ENCODE measurements at regions not wholly inside any gene's neighbourhood (a gene's known extent, or its start where the extent isn't known, plus 50 kb on each side); places are given as distances from the start of the nearest gene placed in this dataset.
"Not testable (repeated sequence)": the region's sequence is repeated elsewhere in the genome, so short reads cannot be mapped to it uniquely, and the experiment has no call there.

DNA sequence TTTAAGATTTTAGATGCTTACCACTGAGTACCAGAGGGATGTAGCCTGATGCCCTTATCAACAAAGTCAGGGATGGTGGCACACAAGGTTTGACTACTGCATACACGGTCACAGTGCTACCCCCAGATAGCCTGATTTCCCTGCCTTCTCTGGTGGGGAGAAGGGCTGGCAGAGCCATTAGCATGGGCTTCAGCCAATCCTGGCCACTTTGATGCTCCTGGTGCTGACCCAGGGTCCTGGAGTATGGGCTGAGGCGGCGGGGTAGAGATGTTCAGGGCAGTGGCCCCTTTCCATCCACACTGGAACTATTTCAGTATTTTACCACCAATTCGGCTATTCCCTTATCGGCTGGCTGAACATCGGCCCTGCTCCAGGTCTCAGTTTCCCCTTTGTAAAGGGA lies 83.2 kb downstream of the POTEB3 start:
- not testable (repeated sequence) for DNase-seq (ENCODE audit: low read depth, low spot score); H3K4me3 ChIP-seq (ENCODE audit: low read length)

DNA sequence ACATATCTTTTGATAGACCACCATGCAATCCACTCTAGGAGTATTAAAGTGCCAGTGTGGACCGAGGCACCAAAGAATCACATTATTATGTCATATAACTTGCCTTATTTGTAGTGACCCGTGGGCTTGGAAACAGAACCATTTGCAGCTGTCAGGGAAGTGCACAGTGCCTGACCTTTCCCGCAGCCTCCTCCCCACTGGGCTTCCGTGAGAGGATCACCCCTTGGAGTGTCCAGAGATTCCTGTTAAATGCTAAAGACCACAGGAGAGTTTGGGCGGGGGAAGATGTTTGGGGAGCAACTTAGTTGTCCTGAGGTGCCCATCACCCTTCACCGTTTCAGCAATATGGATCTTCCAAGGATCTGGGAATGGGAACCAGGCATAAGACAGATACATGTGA lies 84.4 kb downstream of the POTEB3 start:
- DNase-seq (ENCODE audit: low read depth, low spot score); H3K4me3 ChIP-seq (ENCODE audit: low read length): not testable (repeated sequence)

DNA sequence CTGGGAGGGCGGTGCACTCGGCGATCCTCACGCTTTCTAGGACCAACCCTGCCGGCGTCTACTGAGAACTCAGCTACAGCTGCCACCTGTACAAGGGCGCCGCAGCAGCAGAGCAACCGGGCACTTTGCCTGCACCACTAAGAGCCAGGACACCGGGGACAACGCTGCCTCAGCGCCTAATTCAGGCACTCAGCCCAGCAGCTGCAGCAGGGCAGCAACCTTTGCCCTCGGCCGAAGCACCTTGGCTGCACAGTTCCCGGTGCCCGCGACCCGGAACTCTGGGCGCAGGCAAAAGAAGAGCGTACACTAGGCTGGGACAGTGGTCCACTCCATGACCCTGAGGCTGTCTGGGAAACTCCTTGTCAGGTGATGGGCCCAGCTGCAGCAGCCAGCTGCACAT lies 85.7 kb downstream of the POTEB3 start:
- not testable (repeated sequence) for DNase-seq (ENCODE audit: low read depth, low spot score); H3K4me3 ChIP-seq (ENCODE audit: low read length)

DNA sequence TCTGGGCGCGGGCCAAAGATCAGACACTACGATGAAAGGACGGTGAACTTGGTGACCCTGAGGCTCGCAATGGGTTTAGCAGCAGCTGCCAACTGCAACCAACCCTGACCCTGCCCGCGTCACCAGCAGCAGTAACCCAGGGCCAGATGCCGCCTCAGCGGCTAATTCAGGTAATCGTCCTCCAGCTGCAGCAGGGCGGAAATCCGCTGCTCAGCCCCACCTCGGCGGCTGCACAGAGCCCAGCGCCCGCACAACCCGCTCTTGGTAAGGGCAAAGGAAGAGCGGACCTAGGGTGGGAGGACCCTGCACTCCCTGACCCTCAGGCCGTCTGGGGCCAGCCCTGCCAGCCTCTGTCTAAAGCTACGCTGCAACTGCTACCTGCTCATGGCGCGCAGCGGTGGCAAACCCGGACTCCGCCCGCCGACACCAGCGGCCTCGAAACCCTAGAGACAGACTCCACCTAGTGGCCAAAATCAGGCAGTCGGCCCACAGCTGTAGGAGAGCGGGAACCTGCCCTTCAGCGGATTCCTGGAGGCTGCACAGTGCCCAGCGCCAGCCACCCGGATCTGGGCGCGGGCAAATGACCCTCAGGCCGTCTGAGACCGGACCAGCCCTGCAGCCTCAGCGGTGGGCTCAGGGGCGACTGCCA lies 87.5 kb downstream of the POTEB3 start:
- DNase-seq (ENCODE audit: low read depth, low spot score); H3K4me3 ChIP-seq (ENCODE audit: low read length): not testable (repeated sequence)

DNA sequence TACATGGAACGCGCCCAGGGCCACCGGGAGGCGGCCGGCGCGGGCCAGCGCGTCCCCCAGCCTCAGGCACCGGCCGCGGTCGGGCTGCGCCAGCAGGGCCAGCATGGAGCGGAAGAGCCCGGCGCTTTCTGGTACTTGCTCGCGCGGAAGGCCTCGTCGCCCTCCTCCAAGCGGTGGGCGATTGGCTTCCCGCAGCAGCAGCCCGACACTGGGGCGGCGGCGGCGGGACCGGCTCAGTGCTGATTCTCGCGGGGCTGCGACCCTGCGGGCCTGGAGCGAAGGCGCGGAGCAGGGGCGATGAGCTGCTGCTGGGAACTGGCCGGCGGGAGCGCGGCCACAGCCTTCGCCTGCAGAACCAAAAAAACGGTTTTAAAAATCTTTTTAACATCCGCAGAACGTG lies 95.3 kb downstream of the POTEB3 start:
- not testable (repeated sequence) for H3K4me3 ChIP-seq (ENCODE audit: low read length); DNase-seq (ENCODE audit: low read depth, low spot score)

DNA sequence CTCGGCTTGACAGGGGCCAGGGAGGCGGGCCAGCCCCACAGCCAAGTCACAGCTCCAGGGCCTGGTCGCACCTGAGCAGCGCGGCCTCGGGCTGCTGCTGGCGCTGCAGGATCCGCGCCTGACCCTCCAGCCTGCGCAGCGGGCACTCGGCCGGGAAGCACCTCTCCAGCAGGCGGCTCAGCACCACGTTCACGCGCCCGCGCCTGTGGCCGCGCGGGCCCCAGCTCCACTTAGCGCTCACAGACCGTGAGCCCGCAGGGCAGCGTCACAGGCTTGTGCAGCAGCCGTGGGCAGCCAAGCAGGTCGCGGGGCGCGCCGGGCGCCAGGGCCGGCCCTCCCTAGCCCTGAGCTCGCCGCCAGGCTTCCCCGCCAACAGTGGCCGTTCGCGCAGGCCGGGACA lies 95.8 kb downstream of the POTEB3 start:
- DNase-seq (ENCODE audit: low read depth, low spot score); H3K4me3 ChIP-seq (ENCODE audit: low read length): not testable (repeated sequence)

DNA sequence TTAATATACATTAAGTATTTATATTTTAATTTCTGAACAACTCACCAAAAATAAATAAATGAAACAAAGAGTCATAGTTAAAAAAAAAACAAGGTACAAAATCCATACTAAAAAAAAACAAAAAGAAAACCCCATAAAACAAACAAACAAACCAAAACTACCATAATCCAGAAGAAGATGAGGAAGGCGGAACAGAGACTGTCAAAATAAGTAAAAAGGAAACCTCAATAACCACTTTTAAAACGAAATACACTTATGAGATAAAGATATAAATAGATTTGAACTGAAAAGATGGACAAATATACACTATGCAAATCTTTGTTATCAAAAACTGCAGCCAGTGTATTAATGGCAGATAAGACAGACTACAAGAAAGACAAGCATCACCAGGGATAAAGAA lies 103.3 kb downstream of the POTEB3 start:
- H3K4me3 ChIP-seq (ENCODE audit: low read length); DNase-seq (ENCODE audit: low read depth, low spot score): not testable (repeated sequence)

DNA sequence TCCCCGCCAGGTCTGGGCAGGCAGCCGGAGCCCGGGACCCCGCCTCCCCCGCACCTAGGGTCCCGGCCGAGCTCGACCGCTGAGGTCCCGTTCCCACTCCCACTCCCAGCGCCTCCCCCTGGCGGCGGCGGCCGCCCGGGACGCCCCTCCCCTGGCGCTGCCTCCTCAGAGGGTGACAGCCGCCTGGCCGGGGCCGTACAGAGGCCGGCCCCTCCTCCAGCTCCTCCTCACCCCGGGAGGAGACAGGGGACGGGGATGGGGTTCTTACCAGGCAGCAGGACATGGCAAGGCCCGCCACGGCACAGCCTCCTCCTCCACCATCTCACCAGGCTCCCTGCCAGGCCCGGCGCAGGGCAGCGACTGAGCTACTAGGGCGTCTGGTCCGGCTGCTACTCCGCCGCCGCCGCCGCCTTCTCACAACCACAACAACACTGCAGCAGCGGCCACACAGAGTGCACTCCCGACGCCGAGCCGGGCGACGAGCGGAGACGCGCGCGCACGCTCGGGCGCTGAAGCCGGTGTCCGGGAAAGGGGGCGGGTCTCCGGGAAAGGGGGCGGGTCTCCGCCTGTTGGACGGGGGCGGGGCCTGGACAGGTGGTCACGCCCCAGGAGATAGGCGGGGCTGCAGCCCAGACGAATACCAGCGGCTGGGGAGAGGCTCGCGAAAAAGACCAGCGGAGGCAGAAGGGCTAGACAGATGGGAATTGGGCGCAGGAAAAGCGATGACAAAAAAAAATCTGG lies 115.4 kb downstream of the POTEB3 start:
- not testable (repeated sequence) for H3K4me3 ChIP-seq (ENCODE audit: low read length); DNase-seq (ENCODE audit: low read depth, low spot score)

DNA sequence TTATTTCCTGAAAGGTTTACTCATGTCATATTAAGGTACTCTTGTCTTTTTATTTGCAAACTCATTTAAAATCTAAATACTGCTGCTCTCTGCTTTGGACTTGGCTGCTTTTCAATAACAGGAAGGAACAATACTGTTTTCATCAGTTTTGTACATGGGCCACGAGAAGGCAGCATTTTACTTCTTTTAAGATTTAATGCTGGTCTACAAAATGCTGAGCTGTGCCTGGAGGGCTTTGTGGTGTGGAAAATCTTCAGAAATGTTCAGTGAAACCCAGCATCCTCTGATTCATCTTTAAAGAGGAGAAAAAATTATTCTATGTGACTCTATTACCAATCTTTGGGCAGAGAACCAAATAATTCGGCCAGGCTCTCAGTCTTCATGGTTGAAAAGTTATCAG lies 155.9 kb downstream of the POTEB3 start:
- H3K4me3 ChIP-seq (ENCODE audit: low read length); DNase-seq (ENCODE audit: low read depth, low spot score): not testable (repeated sequence)

DNA sequence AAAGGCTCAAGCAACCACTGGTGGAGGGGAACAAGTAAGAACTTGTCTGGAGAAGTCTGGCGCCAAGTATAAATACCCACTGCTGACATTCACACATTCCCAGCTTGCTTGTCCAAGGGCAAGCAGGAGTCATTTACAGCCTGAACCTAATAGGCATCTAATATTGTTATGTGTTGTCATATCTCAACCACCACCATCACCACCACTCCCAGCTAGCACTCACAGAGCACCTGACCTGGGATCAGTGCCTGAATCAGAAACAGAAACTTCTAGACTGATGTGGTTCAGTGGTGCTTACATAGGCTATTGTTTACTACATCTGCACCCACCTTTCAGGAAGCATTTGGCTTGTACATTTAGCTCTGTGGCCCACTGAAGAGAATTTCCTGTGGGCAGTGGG lies 157.1 kb downstream of the POTEB3 start:
- not testable (repeated sequence) for DNase-seq (ENCODE audit: low read depth, low spot score); H3K4me3 ChIP-seq (ENCODE audit: low read length)

DNA sequence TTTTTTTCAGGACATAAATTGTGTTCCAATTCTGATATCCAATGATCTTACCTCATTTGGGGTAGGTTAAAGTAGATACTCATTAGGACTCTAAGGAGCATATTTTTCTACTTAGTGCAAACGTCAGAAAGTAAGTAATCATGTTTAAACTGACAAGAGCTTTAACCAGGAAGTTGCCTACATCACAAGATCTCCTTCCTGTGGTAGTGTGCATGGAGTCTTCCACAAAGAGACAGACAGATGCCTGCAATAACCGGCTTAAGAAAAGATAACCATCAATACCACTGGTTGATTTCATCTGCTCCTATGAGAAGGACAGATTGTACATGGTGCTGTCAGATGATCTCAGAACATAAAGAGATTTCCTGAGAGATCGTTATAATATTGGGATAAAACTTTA lies 160.0 kb downstream of the POTEB3 start:
- H3K4me3 ChIP-seq (ENCODE audit: low read length); DNase-seq (ENCODE audit: low read depth, low spot score): not testable (repeated sequence)

DNA sequence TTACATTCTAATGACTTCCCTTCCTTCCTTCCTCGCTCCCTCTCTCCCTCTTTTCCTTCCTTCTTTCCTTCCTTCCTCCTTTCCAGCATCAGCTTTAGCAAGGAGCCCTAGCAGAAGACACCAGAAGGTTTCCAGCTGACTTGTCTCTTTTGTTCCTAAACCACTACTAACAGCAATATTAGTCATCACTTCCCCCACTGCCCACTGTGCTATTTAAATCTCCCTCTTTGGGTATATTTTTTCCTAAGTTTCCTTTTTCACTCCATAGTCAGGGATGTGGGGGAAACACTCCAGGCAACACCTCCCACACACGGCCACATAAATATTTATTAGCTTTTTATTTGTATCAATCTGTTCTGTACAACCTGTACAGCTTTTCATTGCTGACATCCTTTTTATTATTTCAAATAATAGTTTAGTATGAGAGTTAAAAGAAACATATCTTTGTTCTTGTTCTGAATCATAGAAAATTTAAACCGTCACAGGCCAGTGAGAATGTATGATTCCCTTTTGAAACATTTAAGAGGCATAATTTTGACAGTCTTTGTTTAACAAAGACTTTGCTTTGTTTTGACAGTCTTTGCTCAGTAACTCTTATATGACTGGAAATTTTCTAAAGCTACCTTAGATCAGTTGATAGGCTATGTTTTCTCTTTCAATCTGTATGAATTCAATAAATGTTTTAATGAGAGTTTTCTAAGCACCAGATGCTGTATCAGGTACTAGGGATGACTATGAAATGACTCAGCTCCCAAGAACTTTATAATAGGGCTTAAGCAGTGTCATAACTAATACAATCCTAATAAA lies 167.9 kb downstream of the POTEB3 start:
- not testable (repeated sequence) for DNase-seq (ENCODE audit: low read depth, low spot score); H3K4me3 ChIP-seq (ENCODE audit: low read length)

DNA sequence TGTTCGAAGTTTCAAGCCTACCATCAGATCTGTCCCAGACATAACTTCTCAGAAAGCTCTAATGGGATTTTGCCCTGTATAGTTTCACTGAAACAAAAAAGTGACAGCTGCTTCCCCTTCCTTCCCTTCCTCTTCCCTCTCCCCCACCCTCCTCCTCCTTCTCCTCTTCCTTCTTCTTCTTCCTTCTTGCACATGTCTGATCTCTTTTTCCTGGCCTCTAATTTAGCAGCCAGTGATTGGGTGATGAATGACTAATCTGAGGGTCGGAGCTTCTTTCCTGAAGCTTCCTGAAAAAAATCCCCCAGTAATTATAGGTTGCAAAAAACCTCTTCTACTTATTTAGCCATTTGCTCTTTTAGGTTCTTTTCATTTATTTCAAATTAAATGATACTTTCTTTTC lies 168.7 kb downstream of the POTEB3 start:
- H3K4me3 ChIP-seq (ENCODE audit: low read length) = no peak overlapping the region
- no peak for DNase-seq (ENCODE audit: low read depth, low spot score)

DNA sequence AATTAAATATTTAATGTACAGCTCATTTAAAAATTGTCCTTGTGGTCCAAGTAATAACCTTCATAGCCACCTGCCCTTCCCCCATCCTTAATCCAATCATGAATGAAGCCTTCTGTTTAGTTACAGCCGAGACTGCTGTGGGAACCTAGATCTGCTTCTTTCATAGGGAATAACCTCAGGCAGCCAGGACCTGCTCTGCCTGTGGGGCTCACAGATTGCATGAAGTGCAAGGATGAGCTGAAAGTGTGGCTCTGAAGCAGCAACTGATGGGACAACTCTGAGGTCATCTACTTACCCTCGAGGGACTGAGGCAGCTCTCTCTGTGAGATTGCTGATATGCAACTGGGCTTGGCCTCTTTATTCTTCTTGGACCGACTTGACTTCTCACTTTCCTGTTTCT lies 169.8 kb downstream of the POTEB3 start:
- no peak for DNase-seq (ENCODE audit: low read depth, low spot score)
- H3K4me3 ChIP-seq (ENCODE audit: low read length) = no peak overlapping the region

DNA sequence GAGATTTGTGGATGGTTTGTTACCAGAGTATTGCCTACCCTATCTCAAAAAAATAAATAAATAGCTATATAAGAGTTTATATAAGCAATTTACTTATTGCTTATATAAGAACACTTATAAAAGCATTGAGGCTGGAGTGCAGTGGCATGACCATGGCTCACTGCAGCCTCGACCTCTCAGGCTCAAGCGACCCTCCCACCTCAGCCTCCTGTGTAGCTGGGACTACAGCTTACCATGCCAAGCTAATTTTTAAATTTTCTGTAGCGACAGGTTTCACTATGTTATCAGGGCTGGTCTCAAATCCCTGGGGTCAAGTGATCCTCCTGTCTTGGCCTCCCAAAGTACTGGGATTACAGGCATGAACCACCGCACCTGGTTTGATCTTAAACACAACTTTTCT lies 170.6 kb downstream of the POTEB3 start:
- not testable (repeated sequence) for H3K4me3 ChIP-seq (ENCODE audit: low read length); DNase-seq (ENCODE audit: low read depth, low spot score)

DNA sequence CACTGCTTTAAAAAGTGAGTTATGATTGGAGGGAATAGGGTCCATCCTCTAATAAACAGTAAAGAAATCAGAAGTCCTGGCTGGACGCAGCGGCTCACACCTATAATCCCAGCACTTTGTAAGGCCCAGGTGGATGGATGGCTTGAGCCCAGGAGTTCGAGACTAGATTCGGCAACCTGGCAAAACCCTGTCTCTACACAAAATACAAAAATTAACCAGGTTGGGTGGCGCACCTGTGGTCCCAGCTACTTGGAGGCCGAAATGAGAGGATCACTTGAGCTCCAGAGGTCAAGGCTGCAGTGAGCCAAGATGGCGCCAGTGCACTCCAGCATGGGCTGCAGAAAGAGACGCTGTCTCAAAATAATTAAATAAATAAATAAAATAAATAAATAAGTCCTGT lies 171.2 kb downstream of the POTEB3 start:
- H3K4me3 ChIP-seq (ENCODE audit: low read length) = no peak overlapping the region
- DNase-seq (ENCODE audit: low read depth, low spot score) = no peak

DNA sequence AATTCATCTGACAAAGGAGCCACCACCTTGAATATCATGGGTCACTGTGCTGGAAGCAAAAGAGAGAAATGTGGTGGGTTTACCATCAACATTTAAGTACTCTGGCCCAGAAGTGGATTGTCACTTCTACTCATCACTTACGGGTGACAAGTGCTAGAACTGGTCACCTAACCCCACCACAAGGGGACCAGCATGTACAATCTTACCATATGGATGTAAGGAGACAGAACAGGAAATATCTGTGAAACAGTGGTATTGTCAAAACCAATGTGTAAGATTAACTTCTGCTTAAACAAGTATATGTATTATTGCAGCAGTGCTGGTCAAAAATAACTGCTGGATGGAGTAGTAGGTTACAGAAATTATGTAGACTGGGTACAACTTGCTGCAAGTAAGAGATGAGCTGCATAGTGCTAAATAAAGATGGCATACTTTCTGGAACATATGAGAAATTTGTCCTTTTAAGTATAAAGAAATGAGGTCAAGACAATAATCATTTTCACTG lies 171.8 kb downstream of the POTEB3 start:
- DNase-seq (ENCODE audit: low read depth, low spot score) = no peak
- H3K4me3 ChIP-seq (ENCODE audit: low read length) = no peak overlapping the region

DNA sequence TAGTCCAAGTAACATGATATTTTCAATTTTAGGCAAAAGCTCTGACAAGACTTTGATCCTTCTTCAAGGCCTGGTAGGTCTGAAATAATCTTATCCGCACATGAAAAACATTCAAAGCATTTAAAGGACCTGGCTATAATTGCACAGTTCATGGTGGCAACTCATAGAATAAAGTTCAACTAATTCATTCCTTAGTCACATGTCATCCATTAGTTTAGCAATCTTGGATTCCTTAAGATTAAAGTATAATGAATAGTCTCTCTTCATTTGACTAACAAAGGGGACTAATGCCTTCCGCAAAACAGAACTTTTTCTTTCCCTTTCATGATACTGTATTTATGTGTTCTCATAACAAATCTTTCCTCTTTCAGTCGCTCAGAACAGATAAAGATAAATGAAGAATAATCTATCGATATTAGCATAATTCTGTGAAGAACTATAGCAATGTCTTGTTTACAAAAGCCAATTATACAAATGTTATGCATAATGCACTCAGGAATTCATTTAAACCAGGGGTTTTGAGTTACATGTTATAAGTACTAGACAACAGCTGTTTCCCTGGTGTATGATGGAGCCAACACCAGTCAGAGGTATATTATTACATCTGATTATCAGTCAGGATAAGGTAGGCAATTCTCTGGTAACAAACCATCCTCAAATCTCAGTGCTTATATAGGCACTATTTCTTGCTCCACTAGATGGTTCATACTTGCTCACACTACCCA lies 172.5 kb downstream of the POTEB3 start:
- no peak overlapping the region for H3K4me3 ChIP-seq (ENCODE audit: low read length)
- DNase-seq (ENCODE audit: low read depth, low spot score) = no peak

DNA sequence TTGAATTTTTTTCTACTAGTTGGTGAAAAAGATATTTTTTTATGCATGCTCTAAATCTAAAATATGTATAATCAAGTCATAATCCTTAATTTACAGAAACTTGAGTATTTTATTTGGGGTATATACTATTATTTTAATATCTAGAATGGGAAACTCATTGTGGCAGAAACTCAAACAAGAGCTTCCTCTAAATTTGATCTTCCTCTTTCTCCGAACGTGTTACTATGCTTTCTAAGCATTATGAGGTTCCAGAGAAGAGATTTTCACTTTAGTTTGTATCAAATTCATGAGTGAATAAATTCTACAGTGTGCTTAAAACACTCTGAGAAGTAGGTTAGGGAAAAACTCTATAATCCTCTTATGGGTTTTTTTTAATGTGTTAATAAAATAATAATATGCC lies 173.1 kb downstream of the POTEB3 start:
- H3K4me3 ChIP-seq (ENCODE audit: low read length) = no peak overlapping the region

More for the DNA sequence above, 173.1 kb downstream of the POTEB3 start:
- DNase-seq (ENCODE audit: low read depth, low spot score) = no peak

All from Jurkat, Clone E6-1 (cell line).